OCI-LY1 (cell line): ENCODE measurements at regions not wholly inside any gene's neighbourhood (a gene's known extent, or its start where the extent isn't known, plus 50 kb on each side); places are given as distances from the start of the nearest gene placed in this dataset.
"Not testable (repeated sequence)": the region's sequence is repeated elsewhere in the genome, so short reads cannot be mapped to it uniquely, and the experiment has no call there.

Experiments
- H2AFZ ChIP-seq: fragments of 200-600 bp; sonication (generic), shearing (Covaris generic); 2 replicates; pipeline ENCODE4 v1.6.0; 2014; ENCODE audit warnings: antibody characterized with exemption, mild to moderate bottlenecking, low read length
- H3F3A ChIP-seq: fragments of 200-600 bp; sonication (generic), shearing (Covaris generic); 2 replicates; pipeline ENCODE4 v1.6.0; 2014; ENCODE audit warnings: mild to moderate bottlenecking, antibody characterized with exemption, low read length, moderate library complexity; ENCODE audit not compliant: insufficient read depth
- H3K27ac ChIP-seq: fragments of 200-600 bp; sonication (generic); 2 replicates; pipeline ENCODE4 v1.5.1; 2014; ENCODE audit warnings: low read length, mixed run types, mild to moderate bottlenecking, low read depth; ENCODE audit not compliant: poor library complexity, severe bottlenecking
- H3K27me3 ChIP-seq: fragments of 200-600 bp; sonication (generic); 2 replicates; pipeline ENCODE4 v1.6.0; 2014; ENCODE audit warnings: antibody characterized with exemption, mild to moderate bottlenecking, low read length, moderate library complexity; ENCODE audit not compliant: insufficient read depth
- H3K36me3 ChIP-seq: fragments of 200-600 bp; sonication (generic); 2 replicates; pipeline ENCODE4 v1.6.1; 2014; ENCODE audit warnings: mild to moderate bottlenecking, antibody characterized with exemption, low read length, moderate library complexity, mixed read lengths; ENCODE audit not compliant: insufficient read depth
- H3K4me1 ChIP-seq: fragments of 200-600 bp; sonication (generic); 2 replicates; pipeline ENCODE4 v1.5.1; 2014; ENCODE audit warnings: mild to moderate bottlenecking, low read length, moderate library complexity; ENCODE audit not compliant: insufficient read depth, severe bottlenecking
- H3K4me2 ChIP-seq: fragments of 200-600 bp; sonication (generic), shearing (Covaris generic); 2 replicates; pipeline ENCODE4 v1.6.1; 2014; ENCODE audit warnings: low read length
- H3K4me3 ChIP-seq: fragments of 200-600 bp; sonication (generic); 2 replicates; pipeline ENCODE4 v1.5.1; 2014; ENCODE audit warnings: low read length, low read depth, mild to moderate bottlenecking, mixed read lengths; ENCODE audit not compliant: poor library complexity, severe bottlenecking
- H3K79me2 ChIP-seq: fragments of 200-600 bp; shearing (Covaris generic); 2 replicates; pipeline ENCODE4 v1.6.1; 2016; ENCODE audit warnings: mixed run types, low read length, mixed read lengths; ENCODE audit not compliant: insufficient read depth
- H3K9ac ChIP-seq: fragments of 200-600 bp; sonication (generic), shearing (Covaris generic); 2 replicates; pipeline ENCODE4 v1.6.1; 2014; ENCODE audit warnings: mild to moderate bottlenecking, low read length, mixed read lengths
- H3K9me2 ChIP-seq: fragments of 200-600 bp; sonication (generic), shearing (Covaris generic); 2 replicates; pipeline ENCODE4 v1.6.1; 2014; ENCODE audit warnings: low read depth, mild to moderate bottlenecking, low read length, mixed read lengths
- H3K9me3 ChIP-seq: fragments of 200-600 bp; shearing (Covaris generic); 2 replicates; pipeline ENCODE4 v1.6.1; 2014; ENCODE audit warnings: low read length, mixed read lengths
- H4K20me1 ChIP-seq: fragments of 200-600 bp; sonication (generic), shearing (Covaris generic); 2 replicates; pipeline ENCODE4 v1.6.0; 2016; ENCODE audit warnings: mild to moderate bottlenecking, low read length; ENCODE audit not compliant: insufficient read depth
- EZH2 ChIP-seq: fragments of 200-600 bp; sonication (generic), shearing (Covaris generic); IDR thresholded peaks from 2 replicates; pipeline ENCODE4 v1.8.0; 2017; ENCODE audit warnings: borderline replicate concordance, mixed run types, mild to moderate bottlenecking, antibody characterized with exemption, low read length, moderate library complexity, mixed read lengths
- TF ChIP-seq, protein P1 (sequence below): fragments of 200-600 bp; sonication (generic), shearing (Covaris generic); IDR thresholded peaks from 2 replicates; pipeline ENCODE4 v1.5.1; 2017; ENCODE audit warnings: mild to moderate bottlenecking, antibody characterized with exemption, low read length, moderate library complexity, mixed read lengths

- no peak overlapping the region for H2AFZ ChIP-seq
- H3K9me3 ChIP-seq: no peaks in the 10 kb centered on the region
- no peak overlapping the region for H3K27ac ChIP-seq
- no peak overlapping the region for H3K9ac ChIP-seq
- no peaks in the 10 kb centered on the region for H3K4me1 ChIP-seq
- no peaks in the 10 kb centered on the region for H4K20me1 ChIP-seq
- no peak overlapping the region for H3K4me3 ChIP-seq
- H3K9me2 ChIP-seq: no peaks in the 10 kb centered on the region
- no peaks in the 10 kb centered on the region for H3F3A ChIP-seq
- TF ChIP-seq EZH2: no peak
- TF ChIP-seq, protein P1, sequence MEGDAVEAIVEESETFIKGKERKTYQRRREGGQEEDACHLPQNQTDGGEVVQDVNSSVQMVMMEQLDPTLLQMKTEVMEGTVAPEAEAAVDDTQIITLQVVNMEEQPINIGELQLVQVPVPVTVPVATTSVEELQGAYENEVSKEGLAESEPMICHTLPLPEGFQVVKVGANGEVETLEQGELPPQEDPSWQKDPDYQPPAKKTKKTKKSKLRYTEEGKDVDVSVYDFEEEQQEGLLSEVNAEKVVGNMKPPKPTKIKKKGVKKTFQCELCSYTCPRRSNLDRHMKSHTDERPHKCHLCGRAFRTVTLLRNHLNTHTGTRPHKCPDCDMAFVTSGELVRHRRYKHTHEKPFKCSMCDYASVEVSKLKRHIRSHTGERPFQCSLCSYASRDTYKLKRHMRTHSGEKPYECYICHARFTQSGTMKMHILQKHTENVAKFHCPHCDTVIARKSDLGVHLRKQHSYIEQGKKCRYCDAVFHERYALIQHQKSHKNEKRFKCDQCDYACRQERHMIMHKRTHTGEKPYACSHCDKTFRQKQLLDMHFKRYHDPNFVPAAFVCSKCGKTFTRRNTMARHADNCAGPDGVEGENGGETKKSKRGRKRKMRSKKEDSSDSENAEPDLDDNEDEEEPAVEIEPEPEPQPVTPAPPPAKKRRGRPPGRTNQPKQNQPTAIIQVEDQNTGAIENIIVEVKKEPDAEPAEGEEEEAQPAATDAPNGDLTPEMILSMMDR: no peak
- no peaks in the 10 kb centered on the region for H3K27me3 ChIP-seq
- H3K79me2 ChIP-seq: no peaks in the 10 kb centered on the region
- H3K36me3 ChIP-seq: no peaks in the 10 kb centered on the region
- no peak overlapping the region for H3K4me2 ChIP-seq
Measured at GRCh38 chr1:29406814-29407213, 170.5 kb downstream of the PTPRU start.

DNA sequence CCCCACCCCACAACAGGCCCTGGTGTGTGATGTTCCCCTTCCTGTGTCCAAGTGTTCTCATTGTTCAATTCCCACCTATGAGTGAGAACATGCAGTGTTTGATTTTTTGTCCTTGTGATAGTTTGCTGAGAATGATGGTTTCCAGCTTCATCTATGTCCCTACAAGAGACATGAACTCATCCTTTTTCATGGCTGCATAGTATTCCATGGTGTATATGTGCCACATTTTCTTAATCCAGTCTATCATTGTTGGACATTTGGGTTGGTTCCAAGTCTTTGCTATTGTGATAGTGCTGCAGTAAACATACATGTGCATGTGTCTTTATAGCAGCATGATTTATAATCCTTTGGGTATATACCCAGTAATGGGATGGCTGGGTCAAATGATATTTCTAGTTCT is 163.9 kb downstream of the PTPRU start:
- H3F3A ChIP-seq, H3K4me3 ChIP-seq, H3K9me3 ChIP-seq, H3K4me1 ChIP-seq, H4K20me1 ChIP-seq, H3K27me3 ChIP-seq, H3K9ac ChIP-seq, H3K4me2 ChIP-seq, H3K9me2 ChIP-seq, H2AFZ ChIP-seq, H3K79me2 ChIP-seq, H3K36me3 ChIP-seq, H3K27ac ChIP-seq: not testable (repeated sequence)

- H3K4me2 ChIP-seq: no peak overlapping the region
- H3K27ac ChIP-seq: no peak overlapping the region
- no peak overlapping the region for H3K9ac ChIP-seq
- no peak overlapping the region for H2AFZ ChIP-seq
- no peaks in the 10 kb centered on the region for H3K9me3 ChIP-seq
- H3K9me2 ChIP-seq: no peaks in the 10 kb centered on the region
- no peaks in the 10 kb centered on the region for H3K36me3 ChIP-seq
- no peak overlapping the region for H3K4me3 ChIP-seq
- no peaks in the 10 kb centered on the region for H3F3A ChIP-seq
- H4K20me1 ChIP-seq: no peaks in the 10 kb centered on the region
- no peak for TF ChIP-seq EZH2
- TF ChIP-seq, protein P1: no peak
- H3K4me1 ChIP-seq: no peaks in the 10 kb centered on the region
- no peaks in the 10 kb centered on the region for H3K79me2 ChIP-seq
- no peaks in the 10 kb centered on the region; the same call in 1 of the 2 replicates for H3K27me3 ChIP-seq
Measured at GRCh38 chr1:29399465-29399864, 163.1 kb downstream of the PTPRU start.

GRCh38 chr1:29398431-29398830 is 162.1 kb downstream of the PTPRU start:
- H3K4me2 ChIP-seq: no peak overlapping the region
- no peak overlapping the region for H3K9ac ChIP-seq
- H3F3A ChIP-seq: no peaks in the 10 kb centered on the region
- H3K4me1 ChIP-seq: no peaks in the 10 kb centered on the region
- no peaks in the 10 kb centered on the region for H3K79me2 ChIP-seq
- no peaks in the 10 kb centered on the region; the same call in 1 of the 2 replicates for H3K27me3 ChIP-seq
- no peaks in the 10 kb centered on the region for H3K36me3 ChIP-seq
- no peaks in the 10 kb centered on the region for H3K9me2 ChIP-seq
- no peak overlapping the region for H2AFZ ChIP-seq
- no peaks in the 10 kb centered on the region for H4K20me1 ChIP-seq
- H3K4me3 ChIP-seq: no peak overlapping the region
- no peaks in the 10 kb centered on the region for H3K9me3 ChIP-seq
- TF ChIP-seq, protein P1: no peak
- no peak for TF ChIP-seq EZH2
- no peak overlapping the region for H3K27ac ChIP-seq
